ENCODE measurements at regions not wholly inside any gene's neighbourhood (a gene's known extent, or its start where the extent isn't known, plus 50 kb on each side); places are given as distances from the start of the nearest gene placed in this dataset.
A peak's percentile ranks its signal among the peaks of the same experiment; 100 is the strongest.

- Histone ChIP-seq H3K4me3 (ENCODE audit: low read depth, low read length) (no peak overlapping the region), H3K27me3 (ENCODE audit: control insufficient read depth, insufficient read depth, low read length) (no peaks in the 10 kb centered on the region), H3K27ac (ENCODE audit: low read depth, low read length) (no peak overlapping the region), H3K9me3 (ENCODE audit: control insufficient read depth, insufficient read depth, low read length) (no peaks in the 10 kb centered on the region)
- CTCF ChIA-PET, result interaction anchor here (0.7 to 2.1 kb wide), 11 partner anchors 14 to 618 kb away, joined by 3 to 10 read pairs (median 3); no protein-coding TSS in a partner anchor
- POLR2A ChIA-PET, result no interaction called here
- TF ChIP-seq CTCF (IDR thresholded peaks at IDR 0.05; ENCODE audit: low read depth, low read length), result peak; percentile 64
- no peak for DNase-seq (ENCODE audit: low read depth, low spot score)
These were observed 143.0 kb downstream of the ARL6IP6 start for GRCh38 chr2:152861349-152861942.

GRCh38 chr2:152858594-152859265, 140.3 kb downstream of the ARL6IP6 start:
- POLR2A ChIA-PET, result no interaction called here
- Histone ChIP-seq H3K27ac (ENCODE audit: low read depth, low read length) (no peak overlapping the region), H3K4me3 (ENCODE audit: low read depth, low read length) (no peak overlapping the region), H3K27me3 (ENCODE audit: control insufficient read depth, insufficient read depth, low read length) (no peaks in the 10 kb centered on the region), H3K9me3 (ENCODE audit: control insufficient read depth, insufficient read depth, low read length) (no peaks in the 10 kb centered on the region)
- no peak for TF ChIP-seq CTCF (IDR thresholded peaks at IDR 0.05; ENCODE audit: low read depth, low read length)
- no peak for DNase-seq (ENCODE audit: low read depth, low spot score)
- CTCF ChIA-PET, result no interaction called here

GRCh38 chr2:152846697-152847470, 128.5 kb downstream of the ARL6IP6 start:
- Histone ChIP-seq H3K4me3 (ENCODE audit: low read depth, low read length) (no peak overlapping the region), H3K27ac (ENCODE audit: low read depth, low read length) (no peak overlapping the region), H3K27me3 (ENCODE audit: control insufficient read depth, insufficient read depth, low read length) (no peaks in the 10 kb centered on the region), H3K9me3 (ENCODE audit: control insufficient read depth, insufficient read depth, low read length) (no peaks in the 10 kb centered on the region)
- TF ChIP-seq CTCF (IDR thresholded peaks at IDR 0.05; ENCODE audit: low read depth, low read length), result no peak
- DNase-seq (ENCODE audit: low read depth, low spot score), result no peak
- CTCF ChIA-PET, result no interaction called here
- POLR2A ChIA-PET, result no interaction called here

DNA sequence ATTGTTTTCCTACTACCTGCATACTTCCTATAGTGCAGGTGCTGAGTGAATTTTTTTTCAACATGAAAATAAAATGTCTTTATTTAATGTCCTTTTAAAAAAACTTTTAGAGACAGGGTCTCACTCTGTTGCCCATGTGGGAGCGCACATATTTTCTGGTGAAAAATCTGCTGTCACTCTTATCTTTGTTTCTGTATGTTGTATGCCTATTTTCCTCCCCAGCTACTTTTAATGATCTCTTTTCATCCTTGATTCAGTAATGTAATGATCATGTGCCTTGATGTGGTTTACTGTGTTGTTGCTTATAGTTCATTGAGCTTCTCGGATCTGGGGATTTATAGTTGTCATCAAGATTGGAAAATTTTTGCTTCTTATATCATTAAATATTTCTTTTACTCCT, 117.3 kb downstream of the ARL6IP6 start:
- ChIA-PET CTCF (interaction anchor here (0.8 kb wide), 1 partner anchor 26 kb away, joined by 3 read pairs; no protein-coding TSS in a partner anchor), POLR2A (no interaction called here)
- DNase-seq (ENCODE audit: low read depth, low spot score), result no peak
- H3K27me3 ChIP-seq (ENCODE audit: control insufficient read depth, insufficient read depth, low read length), result no peaks in the 10 kb centered on the region
- H3K9me3 ChIP-seq (ENCODE audit: control insufficient read depth, insufficient read depth, low read length), result no peaks in the 10 kb centered on the region; the same call in 1 of the 2 replicates
- no peak for TF ChIP-seq CTCF (IDR thresholded peaks at IDR 0.05; ENCODE audit: low read depth, low read length)
- no peak overlapping the region for H3K27ac ChIP-seq (ENCODE audit: low read depth, low read length)
- H3K4me3 ChIP-seq (ENCODE audit: low read depth, low read length), result no peak overlapping the region

DNA sequence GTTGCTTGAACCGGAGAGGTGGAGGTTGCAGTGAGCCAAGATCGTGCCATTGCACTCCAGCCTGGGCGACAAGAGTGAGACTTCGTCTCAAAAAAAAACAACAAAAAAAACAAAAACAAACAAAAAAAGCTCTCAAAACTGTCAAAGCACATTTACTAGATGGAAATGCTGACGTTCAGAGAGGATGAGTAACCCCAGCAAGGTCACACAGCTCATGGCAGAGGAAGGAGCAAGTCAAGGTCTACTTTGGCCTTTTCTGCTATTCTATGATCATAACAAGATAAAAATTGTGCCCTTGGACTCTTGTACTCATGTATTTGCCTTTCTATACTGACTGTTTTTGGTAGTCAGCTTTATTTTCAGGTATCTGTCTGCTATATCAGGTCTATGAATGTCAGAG, 109.5 kb downstream of the ARL6IP6 start:
- TF ChIP-seq CTCF (IDR thresholded peaks at IDR 0.05; ENCODE audit: low read depth, low read length), result no peak
- no peak overlapping the region for H3K4me3 ChIP-seq (ENCODE audit: low read depth, low read length)
- no peaks in the 10 kb centered on the region for H3K27me3 ChIP-seq (ENCODE audit: control insufficient read depth, insufficient read depth, low read length)
- no peak overlapping the region for H3K27ac ChIP-seq (ENCODE audit: low read depth, low read length)
- DNase-seq (ENCODE audit: low read depth, low spot score), result no peak
- POLR2A ChIA-PET, result no interaction called here
- CTCF ChIA-PET, result no interaction called here
- no peaks in the 10 kb centered on the region; the same call in 1 of the 2 replicates for H3K9me3 ChIP-seq (ENCODE audit: control insufficient read depth, insufficient read depth, low read length)

Data from AG04450 (cell line).